Dedifferentiated amniotic fluid mesenchymal stem cell (primary cell): ENCODE measurements at regions not wholly inside any gene's neighbourhood (a gene's known extent, or its start where the extent isn't known, plus 50 kb on each side); places are given as distances from the start of the nearest gene placed in this dataset.
A peak's percentile ranks its signal among the peaks of the same experiment; 100 is the strongest.

ENCODE experiments used
- DNase-seq: peaks from one replicate; pipeline ENCODE4 v3.0.0-alpha.2; 2016; ENCODE audit errors: extremely low spot score

DNA sequence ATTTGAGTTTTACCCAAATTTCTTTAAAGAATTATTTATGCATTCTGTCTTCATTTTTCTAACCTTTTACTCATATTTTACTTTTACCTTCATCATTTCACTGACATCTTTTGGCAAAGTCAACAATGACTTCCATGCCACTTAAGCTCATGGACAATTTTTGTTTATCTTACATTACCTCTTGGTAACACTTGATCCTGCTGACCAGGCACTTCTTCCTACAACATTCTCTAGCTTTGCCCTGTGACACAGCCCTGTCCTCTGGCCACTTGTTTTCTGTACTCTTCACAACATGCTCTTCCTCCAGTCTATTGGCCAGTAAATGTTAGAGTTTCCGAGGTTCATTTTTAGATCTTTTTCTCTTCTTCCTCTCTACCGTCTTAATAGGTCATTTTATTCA, 377.2 kb downstream of the SUCLA2 start:
- DNase-seq: no peak

DNA sequence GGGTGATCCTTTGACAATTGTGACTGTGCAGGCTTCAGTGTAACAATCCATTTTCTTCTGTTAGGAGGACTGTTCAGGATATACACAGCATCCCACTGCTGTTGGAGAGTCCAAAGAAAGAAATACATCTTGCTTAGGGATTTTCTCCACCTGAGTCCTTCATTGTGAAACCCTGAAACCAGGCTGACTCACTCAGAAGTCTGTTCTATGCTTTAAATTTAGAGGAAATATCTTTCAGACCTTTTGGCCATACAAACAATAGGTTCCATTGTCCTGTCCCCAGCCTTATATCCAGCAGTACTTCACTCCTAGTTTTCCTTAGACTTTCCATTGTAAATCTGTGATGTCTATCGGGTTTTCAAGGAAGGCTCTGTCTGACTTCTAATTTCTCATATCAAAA, 379.1 kb downstream of the SUCLA2 start:
- DNase-seq: no peak

DNA sequence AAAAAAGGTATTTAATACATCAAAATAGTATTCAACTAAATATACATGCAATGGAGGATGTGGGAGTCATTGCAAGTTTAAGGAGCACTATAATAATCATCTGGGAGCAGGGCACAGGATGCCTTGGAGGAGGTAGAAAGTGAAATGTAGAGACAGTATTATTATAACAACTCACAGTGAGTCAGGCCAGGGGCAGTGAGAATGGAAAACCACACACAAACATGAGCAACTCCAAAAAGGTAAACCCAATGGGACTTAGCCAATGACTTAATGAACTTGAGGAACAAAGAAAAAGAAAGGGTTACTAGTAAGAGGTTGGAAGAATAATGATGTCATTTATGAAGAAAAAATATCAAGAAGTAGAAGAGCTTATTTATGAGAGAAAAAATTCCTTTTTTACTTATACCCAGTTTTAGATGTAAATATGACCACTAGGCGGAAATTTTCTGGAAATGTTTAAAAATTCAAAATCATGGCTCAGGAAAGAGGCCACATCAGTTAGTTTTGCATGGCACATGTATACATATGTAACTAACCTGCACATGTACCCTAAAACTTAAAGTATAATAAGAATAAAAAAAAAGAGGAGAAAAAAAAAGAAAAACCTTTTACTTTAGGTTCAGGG, 389.3 kb downstream of the SUCLA2 start:
- DNase-seq: no peak

DNA sequence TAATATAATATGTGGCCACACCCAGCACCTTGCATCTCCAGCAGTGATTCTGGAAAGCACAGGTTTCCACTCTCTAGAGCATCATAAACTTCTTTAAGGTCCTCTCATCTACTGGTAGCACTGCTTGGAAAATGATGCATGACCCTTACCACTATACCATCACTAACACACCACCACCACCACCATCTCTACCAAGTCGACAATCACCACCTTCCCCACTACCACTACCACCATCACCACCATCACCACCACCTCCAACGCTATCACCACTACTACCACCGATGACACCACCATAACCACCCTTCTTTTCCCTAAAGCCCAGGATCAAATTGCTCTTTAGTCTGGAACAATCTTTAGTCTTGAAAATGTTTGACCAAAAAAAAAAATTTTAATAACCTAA, 390.4 kb downstream of the SUCLA2 start:
- no peak for DNase-seq

DNA sequence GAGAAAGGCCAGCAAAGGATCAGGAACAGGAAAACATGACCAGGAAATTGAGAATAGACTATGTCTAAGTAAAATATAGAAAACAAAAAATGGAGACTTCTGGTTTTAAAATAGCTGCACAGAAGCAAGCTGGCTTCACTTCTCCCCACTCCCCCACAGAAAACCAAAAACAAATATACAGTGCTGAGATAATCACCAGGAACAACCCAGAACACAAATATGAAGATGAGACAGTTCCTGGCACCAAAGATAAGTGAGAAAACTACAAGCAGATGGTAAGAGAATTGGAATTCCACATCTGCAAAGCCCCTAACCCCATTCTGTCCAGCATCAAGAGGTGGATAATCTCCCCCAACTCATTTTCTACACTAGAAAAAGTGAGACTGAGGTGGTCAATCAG, 397.7 kb downstream of the SUCLA2 start:
- DNase-seq: no peak

DNA sequence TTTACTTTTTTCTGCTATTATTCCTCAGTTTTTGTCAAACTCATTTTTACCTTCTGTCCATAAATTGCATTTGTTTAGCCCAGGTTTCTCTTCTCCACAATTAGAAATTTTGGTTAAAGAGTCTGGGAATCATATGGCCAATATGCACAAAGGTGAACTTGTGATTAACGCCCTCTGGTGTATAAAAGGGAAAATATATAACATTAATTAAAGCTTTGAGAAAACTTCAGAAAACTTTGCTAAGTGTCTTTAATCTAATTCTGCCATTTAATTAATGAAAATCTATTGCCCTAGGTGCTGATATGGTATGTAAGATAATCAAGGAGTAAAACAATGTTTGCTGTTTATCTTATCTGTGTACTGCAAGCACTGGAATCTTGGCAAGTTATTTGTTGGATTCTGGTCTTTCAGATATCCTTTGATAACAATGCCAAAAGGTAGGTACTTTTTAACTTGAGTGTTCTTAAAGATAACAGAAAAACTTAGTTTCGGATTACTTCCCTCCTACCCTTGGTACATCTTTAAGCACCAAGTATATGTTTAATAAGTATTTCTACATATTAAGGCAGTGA, 402.6 kb downstream of the SUCLA2 start:
- DNase-seq: peak; percentile 15

DNA sequence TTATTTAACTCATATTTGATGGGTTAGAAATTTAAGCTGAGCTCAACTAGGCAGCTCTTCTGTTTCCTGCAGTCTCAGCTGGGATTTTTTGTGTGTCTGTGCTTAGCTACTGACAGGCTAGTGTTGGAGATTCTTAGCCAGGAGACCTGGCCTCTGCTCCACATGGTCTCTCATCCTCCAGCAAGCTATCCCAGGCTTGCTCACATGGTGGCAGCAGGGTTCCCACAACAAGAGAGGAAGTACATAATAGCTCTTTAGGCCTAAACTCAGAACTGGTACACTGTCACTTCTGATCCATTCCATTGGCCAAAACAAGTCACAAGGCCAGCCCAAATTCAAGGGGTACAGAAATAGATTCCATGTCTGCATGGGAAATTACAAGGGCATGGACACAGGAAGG, 406.2 kb downstream of the SUCLA2 start:
- no peak for DNase-seq

DNA sequence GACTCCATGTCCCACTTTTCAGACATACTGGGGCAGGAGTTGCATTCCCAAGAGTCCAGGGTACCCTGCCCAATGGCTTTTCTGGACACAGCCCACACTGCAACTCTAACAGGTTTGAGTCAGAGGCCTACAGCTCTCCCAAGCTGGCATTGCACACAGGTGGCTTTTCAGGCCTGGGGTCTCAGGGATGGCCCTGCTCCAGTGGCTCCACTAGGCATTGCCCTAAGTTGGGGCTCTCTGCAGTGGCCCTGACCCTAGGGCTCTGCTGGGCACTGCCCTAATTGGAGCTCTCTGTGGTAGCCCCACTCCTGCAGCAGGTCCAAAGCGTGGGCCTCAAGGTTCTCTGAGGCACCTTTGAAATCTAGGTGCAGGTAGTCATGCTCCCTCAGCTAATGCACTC, 408.8 kb downstream of the SUCLA2 start:
- no peak for DNase-seq

DNA sequence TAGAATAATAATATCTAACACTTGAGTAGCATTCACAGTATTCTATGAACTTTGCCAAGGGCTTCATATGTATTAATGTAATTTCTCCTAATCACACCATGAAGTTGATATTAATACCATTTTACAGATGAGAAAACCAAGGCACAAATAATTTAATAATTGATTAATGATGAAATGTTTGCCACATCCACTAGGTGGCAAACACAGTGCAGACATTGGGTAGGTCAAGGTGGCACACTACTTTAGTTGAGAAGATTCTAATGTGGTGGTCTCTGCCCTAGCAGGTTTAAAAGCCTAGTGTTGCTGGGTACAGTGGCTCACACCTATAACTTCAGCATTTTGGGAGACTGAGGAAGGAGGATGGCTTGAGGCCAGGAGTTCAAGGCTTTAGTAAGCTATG, 412.4 kb downstream of the SUCLA2 start:
- DNase-seq: no peak

DNA sequence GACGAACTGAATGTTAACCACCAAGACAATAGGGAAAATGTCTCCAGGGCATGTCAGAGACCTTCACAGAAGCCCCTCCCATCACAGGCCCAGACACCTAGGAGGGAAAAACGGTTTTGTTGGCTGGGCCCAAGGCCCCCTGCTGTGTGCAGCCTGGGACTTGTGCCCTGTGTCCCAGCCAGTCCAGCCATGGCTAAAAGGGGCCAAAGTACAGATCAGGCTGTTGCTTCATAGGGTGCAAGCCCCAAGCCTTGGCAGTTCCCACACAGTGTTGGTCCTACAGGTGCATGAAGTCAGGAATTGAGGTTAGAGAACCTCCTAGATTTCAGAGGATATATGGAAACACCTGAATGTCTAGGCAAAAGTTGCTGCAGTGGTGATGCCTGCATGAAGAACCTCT, 428.7 kb downstream of the SUCLA2 start:
- DNase-seq: no peak

DNA sequence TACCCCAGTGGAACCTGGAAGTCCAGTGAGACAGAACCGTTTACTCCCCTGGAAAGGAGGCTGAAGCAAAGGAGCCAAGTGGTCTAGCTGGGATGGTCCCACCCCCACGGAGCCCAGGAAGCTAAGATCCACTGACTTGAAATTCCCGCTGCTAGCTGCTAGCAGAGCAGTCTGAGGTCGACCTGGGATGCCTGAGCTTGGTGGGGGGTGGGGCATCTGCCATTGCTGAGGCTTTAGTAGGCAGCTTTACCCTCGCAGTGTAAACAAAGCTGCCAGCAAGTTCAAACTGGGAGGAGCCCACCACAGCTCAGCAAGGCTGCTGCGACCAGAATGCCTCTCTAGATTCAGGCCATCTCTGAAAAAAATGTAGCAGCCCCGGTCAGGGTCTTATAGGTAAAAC, 437.0 kb downstream of the SUCLA2 start:
- DNase-seq: no peak

DNA sequence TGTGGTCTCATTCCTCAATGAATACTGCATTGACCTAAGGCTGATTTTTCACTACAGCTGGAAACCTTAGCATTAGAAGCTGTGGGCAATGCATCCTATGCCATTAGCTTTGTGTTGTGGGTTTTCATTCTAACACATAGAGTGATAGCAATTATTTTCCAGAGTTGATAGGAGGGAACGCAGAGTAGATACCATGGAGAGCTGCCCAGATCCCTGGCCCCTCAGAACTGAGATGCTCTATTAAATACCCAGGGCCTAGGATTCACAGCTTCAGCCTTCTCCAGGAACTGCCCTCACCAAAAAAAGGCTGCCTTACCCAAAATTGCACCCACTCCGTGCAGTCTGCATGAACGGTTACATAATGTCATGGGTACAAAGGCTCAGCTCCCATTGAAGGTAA, 444.4 kb downstream of the SUCLA2 start:
- DNase-seq: no peak

DNA sequence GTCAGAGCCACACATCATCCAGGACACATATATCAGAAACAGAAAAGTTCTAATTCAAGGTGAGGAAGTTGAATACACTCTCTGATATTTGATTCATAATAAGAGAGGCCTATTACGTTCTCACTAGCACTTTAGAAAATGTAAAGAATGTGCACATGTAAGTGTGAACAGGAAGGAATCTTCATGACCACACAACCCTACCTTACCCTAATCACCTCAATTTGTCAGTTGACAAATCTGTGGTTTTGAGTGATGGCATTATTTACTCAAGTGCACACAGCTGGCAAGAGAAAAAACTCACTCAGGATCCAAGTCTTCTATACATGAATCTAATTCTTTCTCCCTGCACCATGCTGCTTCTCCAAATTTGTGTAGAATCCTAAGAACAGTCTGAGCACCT, 445.8 kb downstream of the SUCLA2 start:
- no peak for DNase-seq

DNA sequence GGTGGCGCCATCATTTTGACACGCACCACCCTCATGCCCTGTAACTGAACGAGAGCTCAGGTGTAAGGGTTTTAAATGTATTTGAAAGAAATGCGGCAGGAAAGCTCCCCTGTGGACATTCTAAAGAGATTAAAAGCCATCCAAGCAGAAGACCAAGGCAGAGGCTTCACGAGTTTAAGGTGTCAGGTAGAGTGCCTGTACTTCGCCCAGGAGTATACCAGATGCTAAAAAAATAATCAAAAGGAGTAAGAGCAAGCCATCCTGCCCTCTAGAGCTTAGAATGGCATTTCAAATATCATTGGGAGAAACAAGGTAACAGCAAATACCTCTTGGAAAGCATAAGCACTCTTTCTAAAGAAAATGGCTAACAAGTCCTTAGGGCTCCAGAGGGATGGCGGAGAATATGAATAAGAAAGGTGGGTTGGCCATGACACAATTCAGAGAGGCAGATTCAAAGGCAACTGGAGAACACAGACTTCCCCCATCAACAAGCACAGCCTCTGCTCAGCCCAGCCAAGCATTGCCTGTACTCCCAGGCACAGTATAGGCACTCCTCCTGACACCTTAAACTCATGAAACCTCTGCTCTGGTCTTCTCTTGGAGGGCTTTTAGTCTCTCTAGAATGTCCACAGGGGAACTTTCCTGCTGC, 447.6 kb downstream of the SUCLA2 start:
- DNase-seq: no peak

DNA sequence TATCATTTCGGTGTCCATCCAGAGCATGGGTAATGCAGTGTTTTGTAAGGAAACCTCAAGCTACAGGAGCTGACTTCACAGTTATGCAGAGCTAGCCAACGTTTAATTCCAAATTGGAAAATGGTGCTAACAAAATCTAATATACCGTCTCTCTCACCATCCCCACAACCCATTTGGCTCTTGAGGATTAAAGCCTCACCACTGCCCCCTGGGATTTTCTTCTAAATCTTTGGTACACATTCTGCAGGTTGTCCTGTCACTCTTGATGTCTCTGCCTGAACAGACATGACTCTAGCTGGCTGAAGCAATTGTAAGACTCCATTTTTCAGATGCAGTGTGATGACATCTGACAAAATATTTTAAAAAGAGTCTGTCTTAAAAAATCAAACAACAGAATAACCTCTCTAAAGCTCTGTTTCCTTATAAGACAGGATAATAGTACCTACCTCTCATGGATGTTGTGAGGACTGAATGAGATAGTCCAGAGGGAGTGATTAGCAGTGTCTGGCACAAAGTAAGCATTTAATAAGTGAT, 451.8 kb downstream of the SUCLA2 start:
- DNase-seq: no peak

DNA sequence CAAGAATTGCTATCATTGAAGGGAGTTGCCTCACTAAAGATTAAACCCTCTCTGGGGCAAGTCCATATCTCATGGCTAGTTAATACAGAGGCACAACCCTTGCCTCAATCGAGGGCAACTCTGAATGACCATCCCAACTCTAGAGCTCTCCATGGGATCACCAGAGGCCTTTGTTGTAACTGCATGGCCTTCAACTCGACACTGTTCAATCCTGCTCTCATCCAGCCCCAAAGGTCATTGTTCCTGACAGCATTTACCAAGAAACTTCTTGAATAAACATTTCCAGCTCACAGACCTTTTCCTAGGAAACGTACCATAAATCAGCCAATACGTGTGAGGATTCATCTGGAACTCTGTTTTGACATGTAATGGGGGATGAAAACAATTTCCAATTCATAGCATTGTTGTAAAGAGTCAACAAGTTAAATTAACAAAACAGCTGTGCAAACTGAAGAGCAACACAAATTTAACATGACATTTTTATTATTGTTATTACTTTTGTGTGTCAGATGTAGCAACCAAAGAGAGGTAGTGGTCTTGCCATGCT, 452.7 kb downstream of the SUCLA2 start:
- DNase-seq: no peak

DNA sequence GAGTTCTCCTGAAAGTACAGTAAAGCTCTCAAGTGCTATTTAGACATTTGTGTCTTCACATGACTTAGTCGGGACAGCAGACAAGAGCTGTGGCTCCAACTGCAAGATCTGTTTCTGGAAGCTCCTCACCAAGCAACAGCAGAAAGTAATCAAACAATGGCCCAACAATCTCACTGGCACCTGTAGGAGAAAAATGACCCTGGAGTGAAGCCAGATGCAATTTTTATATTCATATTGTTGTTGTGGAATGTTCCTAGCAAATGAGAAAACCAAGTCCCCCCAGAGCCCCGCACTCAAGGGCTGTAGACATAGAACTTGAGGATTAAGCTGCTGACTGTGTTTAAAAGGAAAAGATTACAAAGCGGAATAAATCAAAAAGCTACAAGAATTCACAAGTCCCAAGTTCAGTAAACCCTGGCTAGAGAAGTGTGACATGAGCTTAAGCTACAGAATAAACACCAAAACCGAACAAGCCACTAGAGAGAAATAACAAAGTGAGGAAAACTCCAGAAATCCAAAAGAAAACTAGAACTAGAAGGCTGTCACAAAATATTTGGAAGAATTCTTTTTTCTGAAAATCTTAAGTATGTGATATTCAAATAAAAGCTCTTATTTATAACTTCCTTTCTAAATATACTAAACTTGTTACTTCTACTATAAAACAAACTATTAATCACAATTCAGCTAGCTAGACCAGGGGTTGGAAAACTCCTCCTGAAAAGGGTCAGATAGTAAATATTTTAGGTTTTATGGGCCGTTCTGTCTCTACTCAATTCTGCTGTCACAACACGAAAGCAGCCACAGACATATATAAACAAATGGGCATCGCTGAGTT, 454.5 kb downstream of the SUCLA2 start:
- DNase-seq: no peak

DNA sequence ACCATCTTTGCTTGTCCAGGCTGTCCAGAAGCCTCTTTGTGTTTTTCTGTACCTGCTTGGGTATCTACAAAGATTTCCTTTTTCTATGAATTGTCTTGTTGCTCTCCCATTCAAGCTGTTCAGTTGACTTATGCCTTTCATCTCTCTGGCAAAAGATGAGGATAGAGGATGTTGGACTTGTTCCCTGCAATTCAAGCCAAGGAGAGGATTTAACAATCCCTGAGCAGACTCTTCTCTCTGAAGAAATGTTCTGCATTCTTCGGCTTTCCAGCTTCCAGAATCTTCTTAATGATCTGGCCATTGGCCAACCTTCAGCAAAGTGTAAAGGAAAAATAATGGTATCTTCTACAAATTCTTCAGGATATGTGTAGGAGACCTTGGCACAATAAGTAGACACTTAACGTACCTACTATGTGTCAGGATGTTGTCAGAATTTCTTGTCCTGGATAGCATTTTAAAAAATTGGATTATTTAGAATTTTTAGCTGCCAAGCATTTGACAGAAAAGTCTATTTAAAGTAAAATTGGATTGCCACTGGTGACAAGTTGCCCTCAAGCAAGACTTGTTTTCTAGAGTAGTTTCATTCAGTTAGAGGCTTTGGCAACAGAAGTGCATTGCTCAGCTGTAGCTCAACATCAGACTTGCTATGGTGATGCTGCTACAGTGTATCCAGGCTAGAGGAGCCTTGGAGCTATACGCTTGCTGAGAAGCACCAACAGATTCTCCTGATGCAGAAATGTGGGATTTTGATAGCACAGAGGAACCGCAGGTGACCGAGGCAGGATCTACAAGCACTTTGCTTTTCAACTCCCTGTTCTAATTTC, 455.7 kb downstream of the SUCLA2 start:
- no peak for DNase-seq

DNA sequence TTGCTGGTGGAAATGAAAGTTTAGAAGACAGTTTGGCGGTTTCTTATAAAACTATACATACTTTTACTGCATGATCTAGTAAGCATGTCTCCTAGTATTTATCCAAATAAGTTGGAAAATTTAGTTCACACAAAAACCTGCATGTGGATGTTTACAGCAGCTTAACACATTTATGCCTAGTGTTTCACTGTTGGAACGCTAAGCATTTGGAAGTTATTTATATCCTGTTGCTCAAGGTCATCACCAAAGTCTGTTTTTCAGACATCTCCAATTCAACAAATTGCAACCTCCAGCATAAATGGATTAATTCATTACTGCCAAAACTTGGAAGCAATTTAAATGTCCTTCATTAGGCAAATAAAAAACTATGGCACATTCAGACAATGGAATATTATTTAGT, 461.8 kb downstream of the SUCLA2 start:
- no peak for DNase-seq

DNA sequence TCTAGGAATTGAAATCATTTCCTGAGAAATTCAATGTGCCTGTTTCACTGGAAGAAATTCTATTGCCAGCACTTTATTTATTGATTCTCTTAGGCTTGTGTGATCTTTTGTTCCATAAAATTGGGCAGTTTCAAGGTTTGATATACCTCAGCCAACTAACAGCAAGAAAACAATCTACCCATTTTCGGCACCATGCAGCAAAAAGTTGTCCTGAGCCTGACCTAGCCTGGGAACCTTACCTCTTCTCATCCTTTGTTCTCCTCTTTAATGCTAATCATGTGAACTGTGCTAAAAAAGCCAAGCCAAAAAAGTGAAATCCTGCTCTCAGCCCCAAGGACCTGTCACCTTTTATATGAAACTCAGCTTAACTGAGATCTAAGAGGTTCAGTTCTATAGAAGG, 477.3 kb downstream of the SUCLA2 start:
- DNase-seq: no peak

DNA sequence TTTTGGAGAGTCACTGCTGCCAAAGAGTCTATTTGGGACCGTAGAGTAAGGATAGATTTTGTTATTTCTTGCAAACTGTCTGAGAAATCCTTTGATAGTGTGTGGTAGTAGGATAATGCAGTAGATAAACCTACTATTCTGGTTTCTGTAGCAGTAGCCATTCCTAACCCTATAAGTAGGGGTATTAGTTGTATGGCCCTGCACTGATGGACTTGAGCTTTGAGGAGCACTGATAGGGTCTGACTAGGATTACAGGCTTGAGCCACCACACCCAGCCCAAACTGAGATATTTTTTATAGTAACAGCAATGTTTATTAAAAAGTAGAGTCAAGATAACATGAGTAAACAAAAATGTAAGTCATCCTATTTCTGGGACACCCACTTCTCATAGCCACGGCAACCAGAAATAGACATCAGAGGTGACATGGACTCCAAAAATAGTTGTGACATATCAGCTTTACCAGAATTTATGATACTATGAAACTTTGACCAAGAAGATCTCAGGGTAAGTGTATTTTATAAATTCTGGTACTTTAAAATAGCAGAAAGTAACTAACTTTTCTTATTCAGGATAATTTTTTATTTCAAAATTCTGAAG, 479.1 kb downstream of the SUCLA2 start:
- no peak for DNase-seq
